HG02642 (cell line): ENCODE measurements at regions not wholly inside any gene's neighbourhood (a gene's known extent, or its start where the extent isn't known, plus 50 kb on each side); places are given as distances from the start of the nearest gene placed in this dataset.
A peak's percentile ranks its signal among the peaks of the same experiment; 100 is the strongest.

Source experiments
- ATAC-seq: cut with Tn5 transposase; IDR thresholded peaks from one replicate; pipeline ENCODE4 v1.9.1; 2021; ENCODE audit warnings: mild to moderate bottlenecking; ENCODE audit not compliant: unreplicated experiment, poor library complexity

- ATAC-seq: no peak
Observed at GRCh38 chr15:31455499-31455898, 128.9 kb downstream of the KLF13 start.

- ATAC-seq: no peak
Observed at GRCh38 chr15:31456354-31457060, 129.9 kb downstream of the KLF13 start.

- no peak for ATAC-seq
Observed at GRCh38 chr15:31457161-31457560, 130.5 kb downstream of the KLF13 start.

- ATAC-seq: no peak
Observed at GRCh38 chr15:31457631-31458526, 131.2 kb downstream of the KLF13 start.

- ATAC-seq: peak; percentile 88
Observed at GRCh38 chr15:31458596-31459399, 132.2 kb downstream of the KLF13 start.

GRCh38 chr15:31459400-31459748 is 132.7 kb downstream of the KLF13 start:
- ATAC-seq: no peak

- ATAC-seq: no peak
Observed at GRCh38 chr15:31461375-31461774, 134.7 kb downstream of the KLF13 start.

- ATAC-seq: no peak
Observed at GRCh38 chr15:31461911-31462480, 135.4 kb downstream of the KLF13 start.

GRCh38 chr15:31463521-31464102 is 137.0 kb downstream of the KLF13 start:
- ATAC-seq: no peak

GRCh38 chr15:31464216-31465082 is 137.8 kb downstream of the KLF13 start:
- no peak for ATAC-seq

GRCh38 chr15:31465083-31465955 is 138.7 kb downstream of the KLF13 start:
- no peak for ATAC-seq

- no peak for ATAC-seq
Observed at GRCh38 chr15:31467361-31467760, 140.7 kb downstream of the KLF13 start.

- no peak for ATAC-seq
Observed at GRCh38 chr15:31468911-31469785, 142.5 kb downstream of the KLF13 start.

GRCh38 chr15:31469786-31470525 is 143.3 kb downstream of the KLF13 start:
- no peak for ATAC-seq

- no peak for ATAC-seq
Observed at GRCh38 chr15:31470756-31471155, 144.1 kb downstream of the KLF13 start.

GRCh38 chr15:31471731-31472430 is 145.2 kb downstream of the KLF13 start:
- ATAC-seq: no peak
